HepG2 (cell line): ENCODE measurements at regions not wholly inside any gene's neighbourhood (a gene's known extent, or its start where the extent isn't known, plus 50 kb on each side); places are given as distances from the start of the nearest gene placed in this dataset.

Experiments used
- BRF2 ChIP-seq: sonication (generic); formaldehyde crosslinking; IDR thresholded peaks from 2 replicates; pipeline ENCODE4 v1.8.1; 2022; ENCODE audit warnings: mild to moderate bottlenecking, missing genetic modification reagents
- EZH2 ChIP-seq: conservative IDR thresholded peaks from 2 replicates; pipeline ENCODE4 v1.6.1; 2012; ENCODE audit warnings: mild to moderate bottlenecking, low read depth, low read length, moderate library complexity
- HNRNPLL ChIP-seq: fragments of 200-400 bp; formaldehyde crosslinking; IDR thresholded peaks from 2 replicates; pipeline ENCODE4 v1.6.1; 2017; ENCODE audit warnings: mild to moderate bottlenecking, low read depth, low read length; ENCODE audit not compliant: poor library complexity, severe bottlenecking
- KDM4B ChIP-seq: sonication (generic); formaldehyde crosslinking; IDR thresholded peaks from 2 replicates; pipeline ENCODE4 v1.4.0; 2020; ENCODE audit warnings: missing genetic modification reagents
- MAZ ChIP-seq, 2 experiments: sonication (generic) in 1 of 2; formaldehyde crosslinking in 1 of 2; IDR thresholded peaks; 2 replicates each; pipeline versions ENCODE4 v1.5.0 to v1.6.1; 2012 to 2020; ENCODE audit warnings: low read depth in 2 of 2, mild to moderate bottlenecking in 2 of 2, borderline replicate concordance in 1 of 2, improper control_type of control experiment in 1 of 2, low read length in 1 of 2, missing genetic modification reagents in 1 of 2, moderate library complexity in 1 of 2
- STAT6 ChIP-seq: sonication (generic); formaldehyde crosslinking; IDR thresholded peaks from 2 replicates; pipeline ENCODE4 v1.4.0; 2020; ENCODE audit warnings: missing genetic modification reagents, mild to moderate bottlenecking, borderline replicate concordance
- ZBTB49 ChIP-seq: sonication (generic); formaldehyde crosslinking; IDR thresholded peaks from 2 replicates; pipeline ENCODE4 v1.4.0; 2020; ENCODE audit warnings: missing genetic modification reagents, borderline replicate concordance

- no peak for TF ChIP-seq EZH2
- TF ChIP-seq ZBTB49 (CRISPR knock-in tag), result no peak
- no peak for TF ChIP-seq KDM4B (CRISPR knock-in tag)
- no peak for TF ChIP-seq MAZ (IDR thresholded peaks at IDR 0.05; ENCODE audit: borderline replicate concordance, low read depth, low read length)
- no peak for TF ChIP-seq MAZ (CRISPR knock-in tag; IDR thresholded peaks at IDR 0.05; ENCODE audit: low read depth)
- TF ChIP-seq BRF2 (CRISPR knock-in tag), result no peak
- TF ChIP-seq HNRNPLL, result no peak
- TF ChIP-seq STAT6 (CRISPR knock-in tag), result no peak
These were observed 183.9 kb upstream of the MAP3K7 start for GRCh38 chr6:90770778-90771177.
